ENCODE measurements at regions not wholly inside any gene's neighbourhood (a gene's known extent, or its start where the extent isn't known, plus 50 kb on each side); places are given as distances from the start of the nearest gene placed in this dataset.

- WGBS (ENCODE audit: extremely low coverage, insufficient coverage, insufficient read length): no CpG with 5 or more reads among the region's 3 CpGs
Observed at GRCh38 chr12:114998750-114999128, 314.8 kb upstream of the TBX3 start.

GRCh38 chr12:114998118-114998749 is 314.3 kb upstream of the TBX3 start:
- WGBS (ENCODE audit: extremely low coverage, insufficient coverage, insufficient read length): no CpG with 5 or more reads among the region's 2 CpGs
- Histone ChIP-seq H2BK120ac (ENCODE audit: insufficient read depth, low read length, poor library complexity) (peak overlapping the region; percentile 74), H3K4me1 (ENCODE audit: control insufficient read depth in 1 of 2, insufficient read depth in 2 of 2, low read length in 2 of 2) (peaks cover 0 to 6% of the 10 kb centered on the region in 2 experiments), H2BK12ac (ENCODE audit: low read length) (peak overlapping the region; percentile 39), H3K9me3 (ENCODE audit: insufficient read depth, low read depth, low read length) (peaks cover 3% of the 10 kb centered on the region), H4K8ac (ENCODE audit: low read depth, low read length) (no peak overlapping the region), H3K79me1 (ENCODE audit: low read length) (peaks cover 14% of the 10 kb centered on the region), H3K36me3 (ENCODE audit: control insufficient read depth in 1 of 2, insufficient read depth in 2 of 2, low read length in 2 of 2) (no peaks in the 10 kb centered on the region), H4K12ac (ENCODE audit: low read depth, low read length) (no peak overlapping the region), H3K9ac (ENCODE audit: low read length) (no peak overlapping the region), H3K18ac (ENCODE audit: low read length) (no peak overlapping the region), H3K14ac (ENCODE audit: low read length) (peak overlapping the region; percentile 40), H3K23ac (ENCODE audit: low read length) (no peak overlapping the region), H3K4me3 (ENCODE audit: low read depth, low read length) (no peak overlapping the region), H2AFZ (ENCODE audit: insufficient read depth, low read length, poor library complexity) (no peak overlapping the region), H3K27ac (ENCODE audit: low read depth, low read length) (no peak overlapping the region), H3K79me2 (ENCODE audit: control insufficient read depth, insufficient read depth, low read length, poor library complexity) (no peaks in the 10 kb centered on the region), H3K27me3 (ENCODE audit: insufficient read depth, low read length) (no peaks in the 10 kb centered on the region), H3K4ac (ENCODE audit: low read depth, low read length) (no peak overlapping the region), H2AK5ac (ENCODE audit: low read length) (peak overlapping the region; percentile 29), H4K91ac (ENCODE audit: low read depth, low read length) (peak overlapping the region; percentile 42), H3K4me2 (ENCODE audit: low read length) (no peak overlapping the region), H2BK5ac (ENCODE audit: low read depth, low read length, poor library complexity) (no peak overlapping the region)
- no peak for DNase-seq

More at GRCh38 chr12:114998750-114999128, 314.8 kb upstream of the TBX3 start:
- Histone ChIP-seq H3K79me2 (ENCODE audit: control insufficient read depth, insufficient read depth, low read length, poor library complexity) (no peaks in the 10 kb centered on the region), H3K4me1 (ENCODE audit: control insufficient read depth in 1 of 2, insufficient read depth in 2 of 2, low read length in 2 of 2) (peaks cover 0 to 6% of the 10 kb centered on the region in 2 experiments), H2BK5ac (ENCODE audit: low read depth, low read length, poor library complexity) (no peak overlapping the region), H3K4ac (ENCODE audit: low read depth, low read length) (no peak overlapping the region), H3K18ac (ENCODE audit: low read length) (no peak overlapping the region), H2BK12ac (ENCODE audit: low read length) (peak overlapping the region; percentile 39), H3K9ac (ENCODE audit: low read length) (no peak overlapping the region), H3K14ac (ENCODE audit: low read length) (peak overlapping the region; percentile 40), H3K4me2 (ENCODE audit: low read length) (no peak overlapping the region), H3K9me3 (ENCODE audit: insufficient read depth, low read depth, low read length) (peaks cover 3% of the 10 kb centered on the region), H2AFZ (ENCODE audit: insufficient read depth, low read length, poor library complexity) (no peak overlapping the region), H3K27ac (ENCODE audit: low read depth, low read length) (no peak overlapping the region), H4K8ac (ENCODE audit: low read depth, low read length) (no peak overlapping the region), H2BK120ac (ENCODE audit: insufficient read depth, low read length, poor library complexity) (peak overlapping the region; percentile 74), H3K23ac (ENCODE audit: low read length) (no peak overlapping the region), H3K27me3 (ENCODE audit: insufficient read depth, low read length) (no peaks in the 10 kb centered on the region), H3K36me3 (ENCODE audit: control insufficient read depth in 1 of 2, insufficient read depth in 2 of 2, low read length in 2 of 2) (no peaks in the 10 kb centered on the region), H2AK5ac (ENCODE audit: low read length) (peak overlapping the region; percentile 29), H3K79me1 (ENCODE audit: low read length) (peaks cover 14% of the 10 kb centered on the region), H4K91ac (ENCODE audit: low read depth, low read length) (peak overlapping the region; percentile 42), H3K4me3 (ENCODE audit: low read depth, low read length) (no peak overlapping the region), H4K12ac (ENCODE audit: low read depth, low read length) (no peak overlapping the region)
- DNase-seq: no peak

GRCh38 chr12:114996382-114996781 is 312.4 kb upstream of the TBX3 start:
- no CpG with 5 or more reads among the region's 5 CpGs for WGBS (ENCODE audit: extremely low coverage, insufficient coverage, insufficient read length)
- no peaks in the 10 kb centered on the region for H3K36me3 ChIP-seq (ENCODE audit: control insufficient read depth in 1 of 2, insufficient read depth in 2 of 2, low read length in 2 of 2)

GRCh38 chr12:114995891-114996290 is 311.9 kb upstream of the TBX3 start:
- Histone ChIP-seq H3K27me3 (ENCODE audit: insufficient read depth, low read length) (no peaks in the 10 kb centered on the region), H3K4me1 (ENCODE audit: control insufficient read depth in 1 of 2, insufficient read depth in 2 of 2, low read length in 2 of 2) (peaks cover 0 to 6% of the 10 kb centered on the region in 2 experiments), H2BK12ac (ENCODE audit: low read length) (no peak overlapping the region), H2BK5ac (ENCODE audit: low read depth, low read length, poor library complexity) (no peak overlapping the region), H2AFZ (ENCODE audit: insufficient read depth, low read length, poor library complexity) (no peak overlapping the region), H3K79me2 (ENCODE audit: control insufficient read depth, insufficient read depth, low read length, poor library complexity) (no peaks in the 10 kb centered on the region), H4K91ac (ENCODE audit: low read depth, low read length) (no peak overlapping the region), H2AK5ac (ENCODE audit: low read length) (no peak overlapping the region), H3K18ac (ENCODE audit: low read length) (no peak overlapping the region), H3K9me3 (ENCODE audit: insufficient read depth, low read depth, low read length) (peaks cover 3% of the 10 kb centered on the region), H3K9ac (ENCODE audit: low read length) (no peak overlapping the region), H3K79me1 (ENCODE audit: low read length) (peaks cover 11% of the 10 kb centered on the region), H3K23ac (ENCODE audit: low read length) (no peak overlapping the region), H4K8ac (ENCODE audit: low read depth, low read length) (no peak overlapping the region), H3K14ac (ENCODE audit: low read length) (no peak overlapping the region), H3K36me3 (ENCODE audit: control insufficient read depth in 1 of 2, insufficient read depth in 2 of 2, low read length in 2 of 2) (no peaks in the 10 kb centered on the region), H4K12ac (ENCODE audit: low read depth, low read length) (no peak overlapping the region), H3K4me2 (ENCODE audit: low read length) (no peak overlapping the region), H3K4me3 (ENCODE audit: low read depth, low read length) (no peak overlapping the region), H3K27ac (ENCODE audit: low read depth, low read length) (no peak overlapping the region), H3K4ac (ENCODE audit: low read depth, low read length) (no peak overlapping the region), H2BK120ac (ENCODE audit: insufficient read depth, low read length, poor library complexity) (no peak overlapping the region)
- WGBS (ENCODE audit: extremely low coverage, insufficient coverage, insufficient read length): no CpG with 5 or more reads among the region's 2 CpGs
- no peak for DNase-seq

More at GRCh38 chr12:114996382-114996781, 312.4 kb upstream of the TBX3 start:
- H3K27me3 ChIP-seq (ENCODE audit: insufficient read depth, low read length): no peaks in the 10 kb centered on the region
- no peak overlapping the region for H3K14ac ChIP-seq (ENCODE audit: low read length)
- peaks cover 13% of the 10 kb centered on the region for H3K79me1 ChIP-seq (ENCODE audit: low read length)
- H2BK5ac ChIP-seq (ENCODE audit: low read depth, low read length, poor library complexity): no peak overlapping the region
- H3K9me3 ChIP-seq (ENCODE audit: insufficient read depth, low read depth, low read length): peaks cover 3% of the 10 kb centered on the region
- no peak overlapping the region for H2AFZ ChIP-seq (ENCODE audit: insufficient read depth, low read length, poor library complexity)
- H4K12ac ChIP-seq (ENCODE audit: low read depth, low read length): no peak overlapping the region
- no peak overlapping the region for H3K4me3 ChIP-seq (ENCODE audit: low read depth, low read length)
- no peak overlapping the region for H2AK5ac ChIP-seq (ENCODE audit: low read length)
- H3K18ac ChIP-seq (ENCODE audit: low read length): no peak overlapping the region
- H3K27ac ChIP-seq (ENCODE audit: low read depth, low read length): no peak overlapping the region
- H3K23ac ChIP-seq (ENCODE audit: low read length): no peak overlapping the region
- no peak for DNase-seq
- peaks cover 0 to 6% of the 10 kb centered on the region in 2 experiments for H3K4me1 ChIP-seq (ENCODE audit: control insufficient read depth in 1 of 2, insufficient read depth in 2 of 2, low read length in 2 of 2)
- H4K91ac ChIP-seq (ENCODE audit: low read depth, low read length): no peak overlapping the region
- H3K9ac ChIP-seq (ENCODE audit: low read length): no peak overlapping the region
- H3K4me2 ChIP-seq (ENCODE audit: low read length): no peak overlapping the region
- H3K79me2 ChIP-seq (ENCODE audit: control insufficient read depth, insufficient read depth, low read length, poor library complexity): no peaks in the 10 kb centered on the region
- no peak overlapping the region for H2BK12ac ChIP-seq (ENCODE audit: low read length)
- H4K8ac ChIP-seq (ENCODE audit: low read depth, low read length): no peak overlapping the region
- H2BK120ac ChIP-seq (ENCODE audit: insufficient read depth, low read length, poor library complexity): no peak overlapping the region
- no peak overlapping the region for H3K4ac ChIP-seq (ENCODE audit: low read depth, low read length)

All from trophoblast cell (in vitro differentiated cells and primary cell).